ENCODE measurements at regions not wholly inside any gene's neighbourhood (a gene's known extent, or its start where the extent isn't known, plus 50 kb on each side); places are given as distances from the start of the nearest gene placed in this dataset.

DNA sequence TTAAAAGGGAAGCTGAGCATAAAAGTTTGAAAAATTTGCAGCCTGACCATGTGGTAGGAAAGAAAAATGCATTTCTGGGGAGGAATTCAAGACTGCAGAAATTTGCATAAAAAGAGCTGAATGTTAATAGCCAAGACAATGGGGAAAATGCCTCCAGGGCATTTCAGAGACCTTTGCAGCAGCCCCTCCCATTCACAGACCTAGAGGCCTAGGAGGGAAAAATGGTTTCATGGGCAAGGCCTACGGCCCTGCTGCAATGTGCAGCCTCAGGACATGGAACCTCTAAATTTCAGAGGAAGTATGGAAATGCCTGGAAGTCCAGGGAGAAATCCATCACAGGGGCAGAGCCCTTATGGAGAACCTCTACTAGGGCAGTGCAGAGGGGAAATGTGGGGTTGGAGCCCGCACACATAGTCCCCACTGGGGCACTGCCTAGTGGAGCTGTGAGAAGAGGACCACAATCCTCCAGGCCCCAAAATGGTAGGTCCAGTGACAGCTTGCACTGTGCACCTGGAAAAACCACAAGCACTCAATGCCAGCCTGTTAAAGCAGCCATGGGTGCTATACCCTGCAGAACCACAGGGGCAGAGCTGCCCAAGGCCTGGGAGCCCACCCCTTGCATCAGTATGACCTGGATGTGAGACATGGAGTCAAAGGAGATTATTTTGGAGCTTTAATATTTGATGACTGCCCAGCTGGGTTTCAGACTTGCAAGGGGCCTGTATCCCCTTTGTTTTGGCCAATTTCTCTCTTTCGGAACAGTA is 243.8 kb downstream of the DNAJB9 start:
- Histone ChIP-seq H3K4me3 (replicated peaks; ENCODE audit: insufficient read depth, low read length) (no peak overlapping the region), H3K27ac (replicated peaks) (no peak overlapping the region), H3K27me3 (ENCODE audit: insufficient read depth, poor library complexity, severe bottlenecking) (no peaks in the 10 kb centered on the region)
- TF ChIP-seq POLR2AphosphoS5 (IDR thresholded peaks at IDR 0.05; ENCODE audit: low read depth) (no peak), GABPA (IDR thresholded peaks at IDR 0.05; ENCODE audit: low read depth) (no peak), SPI1 (IDR thresholded peaks at IDR 0.05; ENCODE audit: borderline replicate concordance, low read depth) (no peak)
- TF ChIP-seq, protein P1, sequence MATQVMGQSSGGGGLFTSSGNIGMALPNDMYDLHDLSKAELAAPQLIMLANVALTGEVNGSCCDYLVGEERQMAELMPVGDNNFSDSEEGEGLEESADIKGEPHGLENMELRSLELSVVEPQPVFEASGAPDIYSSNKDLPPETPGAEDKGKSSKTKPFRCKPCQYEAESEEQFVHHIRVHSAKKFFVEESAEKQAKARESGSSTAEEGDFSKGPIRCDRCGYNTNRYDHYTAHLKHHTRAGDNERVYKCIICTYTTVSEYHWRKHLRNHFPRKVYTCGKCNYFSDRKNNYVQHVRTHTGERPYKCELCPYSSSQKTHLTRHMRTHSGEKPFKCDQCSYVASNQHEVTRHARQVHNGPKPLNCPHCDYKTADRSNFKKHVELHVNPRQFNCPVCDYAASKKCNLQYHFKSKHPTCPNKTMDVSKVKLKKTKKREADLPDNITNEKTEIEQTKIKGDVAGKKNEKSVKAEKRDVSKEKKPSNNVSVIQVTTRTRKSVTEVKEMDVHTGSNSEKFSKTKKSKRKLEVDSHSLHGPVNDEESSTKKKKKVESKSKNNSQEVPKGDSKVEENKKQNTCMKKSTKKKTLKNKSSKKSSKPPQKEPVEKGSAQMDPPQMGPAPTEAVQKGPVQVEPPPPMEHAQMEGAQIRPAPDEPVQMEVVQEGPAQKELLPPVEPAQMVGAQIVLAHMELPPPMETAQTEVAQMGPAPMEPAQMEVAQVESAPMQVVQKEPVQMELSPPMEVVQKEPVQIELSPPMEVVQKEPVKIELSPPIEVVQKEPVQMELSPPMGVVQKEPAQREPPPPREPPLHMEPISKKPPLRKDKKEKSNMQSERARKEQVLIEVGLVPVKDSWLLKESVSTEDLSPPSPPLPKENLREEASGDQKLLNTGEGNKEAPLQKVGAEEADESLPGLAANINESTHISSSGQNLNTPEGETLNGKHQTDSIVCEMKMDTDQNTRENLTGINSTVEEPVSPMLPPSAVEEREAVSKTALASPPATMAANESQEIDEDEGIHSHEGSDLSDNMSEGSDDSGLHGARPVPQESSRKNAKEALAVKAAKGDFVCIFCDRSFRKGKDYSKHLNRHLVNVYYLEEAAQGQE (IDR thresholded peaks at IDR 0.05; ENCODE audit: insufficient replicate concordance, low read depth) = no peak
- TF ChIP-seq, protein P2, sequence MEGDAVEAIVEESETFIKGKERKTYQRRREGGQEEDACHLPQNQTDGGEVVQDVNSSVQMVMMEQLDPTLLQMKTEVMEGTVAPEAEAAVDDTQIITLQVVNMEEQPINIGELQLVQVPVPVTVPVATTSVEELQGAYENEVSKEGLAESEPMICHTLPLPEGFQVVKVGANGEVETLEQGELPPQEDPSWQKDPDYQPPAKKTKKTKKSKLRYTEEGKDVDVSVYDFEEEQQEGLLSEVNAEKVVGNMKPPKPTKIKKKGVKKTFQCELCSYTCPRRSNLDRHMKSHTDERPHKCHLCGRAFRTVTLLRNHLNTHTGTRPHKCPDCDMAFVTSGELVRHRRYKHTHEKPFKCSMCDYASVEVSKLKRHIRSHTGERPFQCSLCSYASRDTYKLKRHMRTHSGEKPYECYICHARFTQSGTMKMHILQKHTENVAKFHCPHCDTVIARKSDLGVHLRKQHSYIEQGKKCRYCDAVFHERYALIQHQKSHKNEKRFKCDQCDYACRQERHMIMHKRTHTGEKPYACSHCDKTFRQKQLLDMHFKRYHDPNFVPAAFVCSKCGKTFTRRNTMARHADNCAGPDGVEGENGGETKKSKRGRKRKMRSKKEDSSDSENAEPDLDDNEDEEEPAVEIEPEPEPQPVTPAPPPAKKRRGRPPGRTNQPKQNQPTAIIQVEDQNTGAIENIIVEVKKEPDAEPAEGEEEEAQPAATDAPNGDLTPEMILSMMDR (IDR thresholded peaks at IDR 0.05; ENCODE audit: insufficient read depth, low read length) = no peak
- no peak for DNase-seq (ENCODE audit: low read depth in 1 of 2, low spot score in 1 of 2)

DNA sequence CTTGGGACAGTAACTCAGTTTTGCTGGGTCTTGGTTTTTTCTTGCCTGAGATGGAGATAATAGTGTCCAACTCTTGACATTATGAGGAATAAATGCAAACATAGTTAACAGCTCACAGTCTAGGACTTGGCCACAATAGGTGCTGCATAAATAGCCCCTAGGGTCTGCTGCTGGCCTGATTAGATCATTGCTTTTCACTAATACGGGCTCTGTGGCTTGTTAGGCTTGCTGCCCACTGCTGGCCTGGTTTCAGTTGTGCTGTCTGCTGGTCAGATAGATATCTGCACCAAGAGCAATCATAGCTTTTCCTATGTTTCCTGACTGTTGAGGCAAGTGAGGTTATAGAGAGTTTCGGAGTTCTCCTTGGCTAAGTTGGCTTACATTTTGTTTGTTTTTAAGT is 246.1 kb downstream of the DNAJB9 start:
- DNase-seq (ENCODE audit: low read depth in 1 of 2, low spot score in 1 of 2) = no peak
- Histone ChIP-seq H3K4me3 (replicated peaks; ENCODE audit: insufficient read depth, low read length) (no peak overlapping the region), H3K27ac (replicated peaks) (no peak overlapping the region), H3K27me3 (ENCODE audit: insufficient read depth, poor library complexity, severe bottlenecking) (no peaks in the 10 kb centered on the region)
- no peak for TF ChIP-seq GABPA (IDR thresholded peaks at IDR 0.05; ENCODE audit: low read depth)
- TF ChIP-seq SPI1 (IDR thresholded peaks at IDR 0.05; ENCODE audit: borderline replicate concordance, low read depth) = no peak
- TF ChIP-seq POLR2AphosphoS5 (IDR thresholded peaks at IDR 0.05; ENCODE audit: low read depth) = no peak
- TF ChIP-seq, protein P2 (IDR thresholded peaks at IDR 0.05; ENCODE audit: insufficient read depth, low read length) = no peak
- TF ChIP-seq, protein P1 (IDR thresholded peaks at IDR 0.05; ENCODE audit: insufficient replicate concordance, low read depth) = no peak

DNA sequence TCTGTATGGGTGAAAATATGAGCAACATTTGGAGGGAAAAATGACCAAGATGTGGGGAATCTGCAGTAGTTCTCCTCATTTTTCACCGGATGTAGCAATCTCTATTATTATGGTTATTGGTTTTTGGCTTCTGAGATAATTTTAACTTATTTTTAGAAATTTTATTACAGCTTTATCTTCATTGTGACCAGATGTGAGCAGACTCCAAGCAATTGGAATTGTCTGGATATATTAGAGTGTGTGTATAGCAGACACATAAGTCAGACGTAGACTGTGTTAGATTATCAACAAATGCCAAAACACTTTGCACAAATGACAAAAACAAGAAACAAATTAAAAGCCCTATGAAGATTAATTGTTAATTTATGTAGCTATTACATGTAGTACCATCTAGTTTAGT is 249.1 kb downstream of the DNAJB9 start:
- H3K27ac ChIP-seq (replicated peaks) = no peak overlapping the region
- no peak for DNase-seq (ENCODE audit: low read depth in 1 of 2, low spot score in 1 of 2)
- TF ChIP-seq SPI1 (IDR thresholded peaks at IDR 0.05; ENCODE audit: borderline replicate concordance, low read depth) = no peak
- TF ChIP-seq GABPA (IDR thresholded peaks at IDR 0.05; ENCODE audit: low read depth) = no peak
- TF ChIP-seq, protein P2 (IDR thresholded peaks at IDR 0.05; ENCODE audit: insufficient read depth, low read length) = no peak
- no peak for TF ChIP-seq POLR2AphosphoS5 (IDR thresholded peaks at IDR 0.05; ENCODE audit: low read depth)
- TF ChIP-seq, protein P1 (IDR thresholded peaks at IDR 0.05; ENCODE audit: insufficient replicate concordance, low read depth) = no peak
- no peak overlapping the region for H3K4me3 ChIP-seq (replicated peaks; ENCODE audit: insufficient read depth, low read length)
- no peaks in the 10 kb centered on the region for H3K27me3 ChIP-seq (ENCODE audit: insufficient read depth, poor library complexity, severe bottlenecking)

Measured in HL-60 (cell line).